HEK293 (cell line): ENCODE measurements at regions not wholly inside any gene's neighbourhood (a gene's known extent, or its start where the extent isn't known, plus 50 kb on each side); places are given as distances from the start of the nearest gene placed in this dataset.

Source experiments
- CTCF ChIA-PET: fragments of 350-600 bp; formaldehyde crosslinking; extraction: SDS; loops from one replicate; lab custom pipeline; 2021; ENCODE audit warnings: antibody characterized with exemption; lab: Yijun Ruan, JAX
- POLR2A ChIA-PET: fragments of 300-600 bp; formaldehyde crosslinking; extraction: SDS; loops from one replicate; lab custom pipeline; 2020; ENCODE audit warnings: antibody characterized with exemption, inconsistent platforms; lab: Yijun Ruan, JAX
- H3K27ac ChIP-seq: fragments of 200-500 bp; sonication (Bioruptor generic); 2 replicates; pipeline ENCODE4 v1.5.1; 2014; ENCODE audit warnings: low read depth, low read length, control low read depth, inconsistent platforms; ENCODE audit errors: extremely low read depth
- H3K36me3 ChIP-seq, 2 experiments: fragments of 200-500 bp in 1 of 2; sonication (Bioruptor generic) in 1 of 2; 1 replicate in 1 of 2; 2 replicates in 1 of 2; pipeline ENCODE4 v1.5.1; 2014 to 2017; ENCODE audit warnings: inconsistent platforms in 2 of 2, low read length in 2 of 2; ENCODE audit not compliant: control insufficient read depth in 2 of 2, insufficient read depth in 1 of 2
- H3K4me1 ChIP-seq: fragments of 200-500 bp; sonication (Bioruptor generic); 2 replicates; pipeline ENCODE4 v1.5.1; 2014; ENCODE audit warnings: mild to moderate bottlenecking, low read length, inconsistent platforms; ENCODE audit not compliant: control insufficient read depth, insufficient read depth
- H3K4me3 ChIP-seq: 2 replicates; pipeline ENCODE4 v1.5.1; 2011; ENCODE audit warnings: low read depth, mild to moderate bottlenecking, control low read depth, low read length, moderate library complexity
- H3K9me3 ChIP-seq: fragments of 200-500 bp; sonication (Bioruptor generic); 2 replicates; pipeline ENCODE4 v1.5.1; 2014; ENCODE audit warnings: low read depth, low read length, inconsistent platforms; ENCODE audit not compliant: control insufficient read depth, insufficient read depth
- GLI2 ChIP-seq: fragments of 450-650 bp; formaldehyde crosslinking; IDR thresholded peaks from 2 replicates; pipeline ENCODE4; 2017; ENCODE audit warnings: missing biosample characterization, missing genetic modification characterization, low read depth, borderline replicate concordance
- GLI4 ChIP-seq: fragments of 450-650 bp; formaldehyde crosslinking; IDR thresholded peaks from 2 replicates; pipeline ENCODE4 v1.5.1; 2016; ENCODE audit warnings: missing biosample characterization, missing genetic modification characterization
- HOXD13 ChIP-seq: sonication (generic); formaldehyde crosslinking; IDR thresholded peaks from 2 replicates; pipeline ENCODE4 v1.8.0; 2022; ENCODE audit warnings: missing genetic modification reagents, borderline replicate concordance
- KLF10 ChIP-seq: fragments of 450-650 bp; IDR thresholded peaks from 2 replicates; pipeline ENCODE4 v1.5.1; 2018; ENCODE audit warnings: missing biosample characterization, mild to moderate bottlenecking, missing genetic modification characterization
- MZF1 ChIP-seq: fragments of 450-650 bp; formaldehyde crosslinking; IDR thresholded peaks from 2 replicates; pipeline ENCODE4 v1.5.1; 2017; ENCODE audit warnings: missing biosample characterization, missing genetic modification characterization, borderline replicate concordance
- REPIN1 ChIP-seq: fragments of 450-650 bp; formaldehyde crosslinking; IDR thresholded peaks from 2 replicates; pipeline ENCODE4 v1.5.1; 2017; ENCODE audit warnings: missing biosample characterization, missing genetic modification characterization, low read depth
- SP7 ChIP-seq: fragments of 450-650 bp; formaldehyde crosslinking; IDR thresholded peaks from 2 replicates; pipeline ENCODE4 v1.5.1; 2016; ENCODE audit warnings: missing biosample characterization, missing genetic modification characterization
- ZBTB7A ChIP-seq: fragments of 450-650 bp; formaldehyde crosslinking; IDR thresholded peaks from 2 replicates; pipeline ENCODE4 v1.5.1; 2016; ENCODE audit warnings: low read depth, missing biosample characterization, missing genetic modification characterization
- ZFP37 ChIP-seq: fragments of 450-650 bp; formaldehyde crosslinking; IDR thresholded peaks from 2 replicates; pipeline ENCODE4 v1.5.1; 2016; ENCODE audit warnings: missing biosample characterization, missing genetic modification characterization
- ZNF140 ChIP-seq: fragments of 450-650 bp; formaldehyde crosslinking; IDR thresholded peaks from 2 replicates; pipeline ENCODE4 v1.5.1; 2016; ENCODE audit warnings: missing biosample characterization, missing genetic modification characterization
- ZNF157 ChIP-seq: fragments of 450-650 bp; formaldehyde crosslinking; IDR thresholded peaks from 2 replicates; pipeline ENCODE4 v1.5.1; 2016; ENCODE audit warnings: missing biosample characterization, missing genetic modification characterization
- ZNF248 ChIP-seq: fragments of 450-650 bp; formaldehyde crosslinking; IDR thresholded peaks from 2 replicates; pipeline ENCODE4 v1.5.1; 2017; ENCODE audit warnings: missing biosample characterization, missing genetic modification characterization
- ZNF311 ChIP-seq: fragments of 450-650 bp; formaldehyde crosslinking; IDR thresholded peaks from 2 replicates; pipeline ENCODE4 v1.5.1; 2017; ENCODE audit warnings: missing biosample characterization, missing genetic modification characterization, borderline replicate concordance
- ZNF555 ChIP-seq: fragments of 450-650 bp; formaldehyde crosslinking; conservative IDR thresholded peaks from 2 replicates; pipeline ENCODE4 v1.5.1; 2017; ENCODE audit warnings: missing biosample characterization, mild to moderate bottlenecking, missing genetic modification characterization, inconsistent platforms
- ZNF624 ChIP-seq: fragments of 450-650 bp; formaldehyde crosslinking; IDR thresholded peaks from 2 replicates; pipeline ENCODE4 v1.5.1; 2017; ENCODE audit warnings: missing biosample characterization, missing genetic modification characterization
- ZNF701 ChIP-seq: fragments of 450-650 bp; formaldehyde crosslinking; IDR thresholded peaks from 2 replicates; pipeline ENCODE4 v1.5.1; 2016; ENCODE audit warnings: missing biosample characterization, missing genetic modification characterization
- ZNF707 ChIP-seq: fragments of 450-650 bp; formaldehyde crosslinking; IDR thresholded peaks from 2 replicates; pipeline ENCODE4 v1.5.1; 2016; ENCODE audit warnings: missing biosample characterization, missing genetic modification characterization
- ZNF768 ChIP-seq: fragments of 450-650 bp; formaldehyde crosslinking; IDR thresholded peaks from 2 replicates; pipeline ENCODE4 v1.5.1; 2018; ENCODE audit warnings: missing biosample characterization, mild to moderate bottlenecking, missing genetic modification characterization
- ZNF792 ChIP-seq: fragments of 450-650 bp; formaldehyde crosslinking; IDR thresholded peaks from 2 replicates; pipeline ENCODE4 v1.5.1; 2016; ENCODE audit warnings: missing biosample characterization, missing genetic modification characterization
- TF ChIP-seq, protein P1 (sequence below): fragments of 450-650 bp; formaldehyde crosslinking; IDR thresholded peaks from 2 replicates; pipeline ENCODE4 v1.5.1; 2016; ENCODE audit warnings: missing biosample characterization, missing genetic modification characterization
- TF ChIP-seq, protein P2 (sequence below): fragments of 450-650 bp; formaldehyde crosslinking; IDR thresholded peaks from 2 replicates; pipeline ENCODE4 v1.5.1; 2016; ENCODE audit warnings: missing biosample characterization, missing genetic modification characterization
- TF ChIP-seq, protein P3 (sequence below): fragments of 450-650 bp; IDR thresholded peaks from 2 replicates; pipeline ENCODE4 v1.5.1; 2018; ENCODE audit warnings: missing biosample characterization, missing genetic modification characterization
- TF ChIP-seq, protein P4 (sequence below): fragments of 450-650 bp; IDR thresholded peaks from 2 replicates; pipeline ENCODE4 v1.5.1; 2018; ENCODE audit warnings: missing biosample characterization, mild to moderate bottlenecking, missing genetic modification characterization
- TF ChIP-seq, protein P5 (sequence below): fragments of 450-650 bp; formaldehyde crosslinking; IDR thresholded peaks from 2 replicates; pipeline ENCODE4 v1.5.1; 2016; ENCODE audit warnings: missing biosample characterization, missing genetic modification characterization, low read depth

DNA sequence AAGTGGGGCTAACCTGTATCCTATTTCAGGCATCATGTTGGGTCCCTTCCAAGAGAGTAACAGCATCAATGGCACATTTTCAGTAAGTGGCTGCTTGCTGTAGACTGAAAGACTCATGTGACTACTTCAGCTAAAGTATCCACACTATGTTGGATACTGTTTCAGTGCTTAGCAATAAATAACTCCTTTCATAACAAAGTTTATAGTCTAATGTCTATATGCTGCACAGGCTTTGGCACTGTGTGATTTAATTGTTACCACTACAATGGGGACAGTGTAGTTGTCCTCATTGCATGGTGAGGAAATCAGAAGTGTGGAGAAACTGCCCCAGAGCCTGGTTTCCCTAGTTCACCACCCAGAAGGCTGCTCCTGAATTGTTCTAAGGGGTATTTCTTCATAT, 318.0 kb upstream of the PTCHD4 start:
- POLR2A ChIA-PET = no interaction called here
- CTCF ChIA-PET = no interaction called here
- no peaks in the 10 kb centered on the region for H3K4me1 ChIP-seq
- no peaks in the 10 kb centered on the region for H3K36me3 ChIP-seq
- no peak overlapping the region for H3K27ac ChIP-seq
- TF ChIP-seq ZNF768 = no peak
- TF ChIP-seq, protein P1, sequence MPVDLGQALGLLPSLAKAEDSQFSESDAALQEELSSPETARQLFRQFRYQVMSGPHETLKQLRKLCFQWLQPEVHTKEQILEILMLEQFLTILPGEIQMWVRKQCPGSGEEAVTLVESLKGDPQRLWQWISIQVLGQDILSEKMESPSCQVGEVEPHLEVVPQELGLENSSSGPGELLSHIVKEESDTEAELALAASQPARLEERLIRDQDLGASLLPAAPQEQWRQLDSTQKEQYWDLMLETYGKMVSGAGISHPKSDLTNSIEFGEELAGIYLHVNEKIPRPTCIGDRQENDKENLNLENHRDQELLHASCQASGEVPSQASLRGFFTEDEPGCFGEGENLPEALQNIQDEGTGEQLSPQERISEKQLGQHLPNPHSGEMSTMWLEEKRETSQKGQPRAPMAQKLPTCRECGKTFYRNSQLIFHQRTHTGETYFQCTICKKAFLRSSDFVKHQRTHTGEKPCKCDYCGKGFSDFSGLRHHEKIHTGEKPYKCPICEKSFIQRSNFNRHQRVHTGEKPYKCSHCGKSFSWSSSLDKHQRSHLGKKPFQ (tag by site-specific recombination) = no peak
- no peak for TF ChIP-seq ZFP37 (tag by site-specific recombination)
- no peak for TF ChIP-seq ZNF140
- TF ChIP-seq, protein P2, sequence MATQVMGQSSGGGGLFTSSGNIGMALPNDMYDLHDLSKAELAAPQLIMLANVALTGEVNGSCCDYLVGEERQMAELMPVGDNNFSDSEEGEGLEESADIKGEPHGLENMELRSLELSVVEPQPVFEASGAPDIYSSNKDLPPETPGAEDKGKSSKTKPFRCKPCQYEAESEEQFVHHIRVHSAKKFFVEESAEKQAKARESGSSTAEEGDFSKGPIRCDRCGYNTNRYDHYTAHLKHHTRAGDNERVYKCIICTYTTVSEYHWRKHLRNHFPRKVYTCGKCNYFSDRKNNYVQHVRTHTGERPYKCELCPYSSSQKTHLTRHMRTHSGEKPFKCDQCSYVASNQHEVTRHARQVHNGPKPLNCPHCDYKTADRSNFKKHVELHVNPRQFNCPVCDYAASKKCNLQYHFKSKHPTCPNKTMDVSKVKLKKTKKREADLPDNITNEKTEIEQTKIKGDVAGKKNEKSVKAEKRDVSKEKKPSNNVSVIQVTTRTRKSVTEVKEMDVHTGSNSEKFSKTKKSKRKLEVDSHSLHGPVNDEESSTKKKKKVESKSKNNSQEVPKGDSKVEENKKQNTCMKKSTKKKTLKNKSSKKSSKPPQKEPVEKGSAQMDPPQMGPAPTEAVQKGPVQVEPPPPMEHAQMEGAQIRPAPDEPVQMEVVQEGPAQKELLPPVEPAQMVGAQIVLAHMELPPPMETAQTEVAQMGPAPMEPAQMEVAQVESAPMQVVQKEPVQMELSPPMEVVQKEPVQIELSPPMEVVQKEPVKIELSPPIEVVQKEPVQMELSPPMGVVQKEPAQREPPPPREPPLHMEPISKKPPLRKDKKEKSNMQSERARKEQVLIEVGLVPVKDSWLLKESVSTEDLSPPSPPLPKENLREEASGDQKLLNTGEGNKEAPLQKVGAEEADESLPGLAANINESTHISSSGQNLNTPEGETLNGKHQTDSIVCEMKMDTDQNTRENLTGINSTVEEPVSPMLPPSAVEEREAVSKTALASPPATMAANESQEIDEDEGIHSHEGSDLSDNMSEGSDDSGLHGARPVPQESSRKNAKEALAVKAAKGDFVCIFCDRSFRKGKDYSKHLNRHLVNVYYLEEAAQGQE (tag by site-specific recombination) = no peak
- no peak for TF ChIP-seq REPIN1 (tag by site-specific recombination)
- TF ChIP-seq, protein P3, sequence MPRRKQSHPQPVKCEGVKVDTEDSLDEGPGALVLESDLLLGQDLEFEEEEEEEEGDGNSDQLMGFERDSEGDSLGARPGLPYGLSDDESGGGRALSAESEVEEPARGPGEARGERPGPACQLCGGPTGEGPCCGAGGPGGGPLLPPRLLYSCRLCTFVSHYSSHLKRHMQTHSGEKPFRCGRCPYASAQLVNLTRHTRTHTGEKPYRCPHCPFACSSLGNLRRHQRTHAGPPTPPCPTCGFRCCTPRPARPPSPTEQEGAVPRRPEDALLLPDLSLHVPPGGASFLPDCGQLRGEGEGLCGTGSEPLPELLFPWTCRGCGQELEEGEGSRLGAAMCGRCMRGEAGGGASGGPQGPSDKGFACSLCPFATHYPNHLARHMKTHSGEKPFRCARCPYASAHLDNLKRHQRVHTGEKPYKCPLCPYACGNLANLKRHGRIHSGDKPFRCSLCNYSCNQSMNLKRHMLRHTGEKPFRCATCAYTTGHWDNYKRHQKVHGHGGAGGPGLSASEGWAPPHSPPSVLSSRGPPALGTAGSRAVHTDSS (tag by site-specific recombination) = no peak
- no peak overlapping the region for H3K4me3 ChIP-seq
- H3K9me3 ChIP-seq = no peaks in the 10 kb centered on the region

DNA sequence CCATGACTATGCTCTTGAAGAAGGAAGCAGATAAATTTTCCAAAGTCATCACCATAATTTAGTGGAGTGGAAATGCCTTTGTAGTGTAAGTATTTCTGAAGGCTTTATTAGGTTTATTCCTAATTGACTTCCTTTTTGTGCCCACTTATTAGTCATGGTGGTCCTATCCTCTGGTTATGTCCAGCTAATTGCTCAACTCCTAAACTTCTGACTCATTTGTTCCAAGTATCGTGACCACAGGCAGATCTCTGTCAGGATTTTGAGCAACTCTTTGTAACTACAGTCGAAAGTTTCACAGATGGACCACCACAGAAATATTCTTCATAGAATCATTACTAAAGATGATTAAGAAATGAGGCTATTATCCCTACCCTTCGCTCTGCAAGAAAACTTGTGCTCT, 315.6 kb upstream of the PTCHD4 start:
- no peak for TF ChIP-seq ZNF157
- TF ChIP-seq ZBTB7A (tag by site-specific recombination) = no peak
- TF ChIP-seq SP7 (tag by site-specific recombination) = no peak
- no peak for TF ChIP-seq ZNF555 (tag by site-specific recombination)
- no peak for TF ChIP-seq ZNF792 (tag by site-specific recombination)
- no peak for TF ChIP-seq HOXD13 (CRISPR knock-in tag)
- TF ChIP-seq ZNF311 = no peak
- no peak for TF ChIP-seq GLI4
- no peak for TF ChIP-seq MZF1
- TF ChIP-seq, protein P4, sequence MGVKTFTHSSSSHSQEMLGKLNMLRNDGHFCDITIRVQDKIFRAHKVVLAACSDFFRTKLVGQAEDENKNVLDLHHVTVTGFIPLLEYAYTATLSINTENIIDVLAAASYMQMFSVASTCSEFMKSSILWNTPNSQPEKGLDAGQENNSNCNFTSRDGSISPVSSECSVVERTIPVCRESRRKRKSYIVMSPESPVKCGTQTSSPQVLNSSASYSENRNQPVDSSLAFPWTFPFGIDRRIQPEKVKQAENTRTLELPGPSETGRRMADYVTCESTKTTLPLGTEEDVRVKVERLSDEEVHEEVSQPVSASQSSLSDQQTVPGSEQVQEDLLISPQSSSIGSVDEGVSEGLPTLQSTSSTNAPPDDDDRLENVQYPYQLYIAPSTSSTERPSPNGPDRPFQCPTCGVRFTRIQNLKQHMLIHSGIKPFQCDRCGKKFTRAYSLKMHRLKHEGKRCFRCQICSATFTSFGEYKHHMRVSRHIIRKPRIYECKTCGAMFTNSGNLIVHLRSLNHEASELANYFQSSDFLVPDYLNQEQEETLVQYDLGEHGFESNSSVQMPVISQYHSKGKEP (tag by site-specific recombination) = no peak
- TF ChIP-seq KLF10 = no peak
- TF ChIP-seq, protein P5, sequence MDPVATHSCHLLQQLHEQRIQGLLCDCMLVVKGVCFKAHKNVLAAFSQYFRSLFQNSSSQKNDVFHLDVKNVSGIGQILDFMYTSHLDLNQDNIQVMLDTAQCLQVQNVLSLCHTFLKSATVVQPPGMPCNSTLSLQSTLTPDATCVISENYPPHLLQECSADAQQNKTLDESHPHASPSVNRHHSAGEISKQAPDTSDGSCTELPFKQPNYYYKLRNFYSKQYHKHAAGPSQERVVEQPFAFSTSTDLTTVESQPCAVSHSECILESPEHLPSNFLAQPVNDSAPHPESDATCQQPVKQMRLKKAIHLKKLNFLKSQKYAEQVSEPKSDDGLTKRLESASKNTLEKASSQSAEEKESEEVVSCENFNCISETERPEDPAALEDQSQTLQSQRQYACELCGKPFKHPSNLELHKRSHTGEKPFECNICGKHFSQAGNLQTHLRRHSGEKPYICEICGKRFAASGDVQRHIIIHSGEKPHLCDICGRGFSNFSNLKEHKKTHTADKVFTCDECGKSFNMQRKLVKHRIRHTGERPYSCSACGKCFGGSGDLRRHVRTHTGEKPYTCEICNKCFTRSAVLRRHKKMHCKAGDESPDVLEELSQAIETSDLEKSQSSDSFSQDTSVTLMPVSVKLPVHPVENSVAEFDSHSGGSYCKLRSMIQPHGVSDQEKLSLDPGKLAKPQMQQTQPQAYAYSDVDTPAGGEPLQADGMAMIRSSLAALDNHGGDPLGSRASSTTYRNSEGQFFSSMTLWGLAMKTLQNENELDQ (tag by site-specific recombination) = no peak
- TF ChIP-seq ZNF701 (tag by site-specific recombination) = no peak
- no peak for TF ChIP-seq GLI2 (tag by site-specific recombination)
- no peak for TF ChIP-seq ZNF707 (tag by site-specific recombination)
- TF ChIP-seq ZNF624 (tag by site-specific recombination) = no peak
- no peak for TF ChIP-seq ZNF248 (tag by site-specific recombination)
- POLR2A ChIA-PET = no interaction called here
- H3K36me3 ChIP-seq = no peaks in the 10 kb centered on the region
- CTCF ChIA-PET = no interaction called here
- H3K4me3 ChIP-seq = no peak overlapping the region
- H3K27ac ChIP-seq = no peak overlapping the region
- H3K4me1 ChIP-seq = no peaks in the 10 kb centered on the region
- no peaks in the 10 kb centered on the region for H3K9me3 ChIP-seq
